GM12874 (cell line): ENCODE measurements at regions not wholly inside any gene's neighbourhood (a gene's known extent, or its start where the extent isn't known, plus 50 kb on each side); places are given as distances from the start of the nearest gene placed in this dataset.

Experiments
- TF ChIP-seq, protein P1 (sequence below): IDR thresholded peaks from 2 replicates; pipeline ENCODE4 v1.5.1; 2011; ENCODE audit warnings: low read depth, mild to moderate bottlenecking, control low read depth, low read length, moderate library complexity; ENCODE audit not compliant: insufficient read depth

DNA sequence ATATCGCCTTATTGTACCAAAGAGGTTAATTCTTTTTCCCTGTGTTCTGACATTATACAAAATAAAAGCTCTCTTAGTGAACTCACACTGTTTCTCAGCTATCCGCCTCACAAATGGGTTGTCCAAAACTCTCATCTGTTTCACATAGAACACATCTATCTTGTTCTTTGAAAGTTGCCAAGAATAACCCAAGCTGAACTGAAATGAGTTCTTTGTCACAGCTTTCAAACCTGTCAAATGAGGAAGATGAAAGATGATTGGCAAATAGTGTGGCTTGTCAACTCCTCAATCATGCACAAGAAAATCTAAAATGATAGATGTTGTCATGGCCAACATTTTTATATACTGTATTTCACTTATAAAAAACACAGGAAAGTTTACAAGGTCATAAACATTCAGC, 168.1 kb upstream of the OSTN start:
- TF ChIP-seq, protein P1, sequence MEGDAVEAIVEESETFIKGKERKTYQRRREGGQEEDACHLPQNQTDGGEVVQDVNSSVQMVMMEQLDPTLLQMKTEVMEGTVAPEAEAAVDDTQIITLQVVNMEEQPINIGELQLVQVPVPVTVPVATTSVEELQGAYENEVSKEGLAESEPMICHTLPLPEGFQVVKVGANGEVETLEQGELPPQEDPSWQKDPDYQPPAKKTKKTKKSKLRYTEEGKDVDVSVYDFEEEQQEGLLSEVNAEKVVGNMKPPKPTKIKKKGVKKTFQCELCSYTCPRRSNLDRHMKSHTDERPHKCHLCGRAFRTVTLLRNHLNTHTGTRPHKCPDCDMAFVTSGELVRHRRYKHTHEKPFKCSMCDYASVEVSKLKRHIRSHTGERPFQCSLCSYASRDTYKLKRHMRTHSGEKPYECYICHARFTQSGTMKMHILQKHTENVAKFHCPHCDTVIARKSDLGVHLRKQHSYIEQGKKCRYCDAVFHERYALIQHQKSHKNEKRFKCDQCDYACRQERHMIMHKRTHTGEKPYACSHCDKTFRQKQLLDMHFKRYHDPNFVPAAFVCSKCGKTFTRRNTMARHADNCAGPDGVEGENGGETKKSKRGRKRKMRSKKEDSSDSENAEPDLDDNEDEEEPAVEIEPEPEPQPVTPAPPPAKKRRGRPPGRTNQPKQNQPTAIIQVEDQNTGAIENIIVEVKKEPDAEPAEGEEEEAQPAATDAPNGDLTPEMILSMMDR: no peak

DNA sequence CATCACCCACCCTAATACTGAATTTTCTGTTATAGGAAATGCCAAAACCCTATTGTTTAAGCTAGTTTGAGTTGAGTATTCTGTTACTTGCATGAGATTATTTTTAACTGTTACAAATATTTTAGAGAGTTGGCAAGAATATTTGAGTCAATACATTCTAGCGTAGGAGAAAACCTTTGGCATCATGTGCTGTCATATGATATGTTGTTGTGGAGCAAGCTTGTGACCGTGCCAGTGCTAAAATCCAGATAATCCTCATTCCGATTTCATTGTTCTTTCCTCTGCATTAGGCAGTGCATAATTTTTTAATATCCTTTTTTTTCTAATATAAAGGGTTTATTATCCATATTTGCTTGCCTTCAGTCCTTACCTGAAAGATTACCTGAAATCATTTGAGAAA, 168.0 kb upstream of the GMNC start:
- TF ChIP-seq, protein P1: no peak

DNA sequence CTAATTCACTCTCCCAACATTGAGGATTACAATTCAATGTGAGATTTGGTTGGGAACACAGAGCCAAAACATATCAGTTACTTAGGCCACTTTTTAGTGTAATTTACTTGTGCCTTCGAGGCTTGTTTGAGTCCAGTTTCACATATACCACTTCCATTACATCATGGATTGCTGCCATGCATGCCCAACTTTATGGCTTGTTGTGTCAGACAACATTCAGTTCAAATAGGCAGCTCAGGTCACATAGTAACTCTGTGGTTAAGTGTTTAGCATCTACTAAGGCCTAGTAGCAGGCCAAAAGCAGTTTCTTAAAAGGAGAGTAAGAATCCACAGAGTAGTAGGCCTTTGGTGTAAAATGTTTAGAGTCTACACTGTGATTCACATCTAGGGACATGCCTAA, 164.3 kb upstream of the GMNC start:
- TF ChIP-seq, protein P1: no peak

DNA sequence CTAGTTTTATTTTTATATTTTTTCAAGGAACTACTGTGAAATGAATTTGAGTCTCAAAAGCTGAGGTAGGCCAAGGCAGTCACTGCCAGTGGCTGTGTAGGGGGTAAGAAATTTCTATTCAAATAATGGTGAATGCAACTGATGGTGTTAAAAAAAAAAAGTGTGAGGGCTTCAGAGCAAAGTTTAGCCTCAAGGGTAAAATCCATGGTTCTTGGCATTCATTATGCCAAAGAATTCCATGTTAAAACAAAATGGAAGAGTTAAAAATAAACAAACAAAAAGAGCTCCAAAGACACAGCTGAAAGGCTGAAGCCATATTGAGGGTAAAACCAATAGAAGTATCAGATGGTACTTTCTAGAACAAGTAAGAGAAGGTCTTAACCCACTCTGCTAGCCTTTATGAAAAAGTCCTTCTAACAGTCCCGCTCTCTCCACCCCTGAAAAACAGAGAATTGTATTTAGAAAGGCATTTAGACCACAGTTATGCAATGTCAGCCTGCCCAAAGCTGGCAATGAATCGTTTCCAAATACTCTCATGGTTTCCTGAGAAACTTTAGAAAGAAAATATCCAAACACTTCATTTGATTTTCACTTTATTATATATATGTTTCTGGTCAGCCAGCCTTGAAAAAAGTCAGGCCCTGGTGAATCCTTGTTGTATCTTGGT, 158.4 kb upstream of the GMNC start:
- TF ChIP-seq, protein P1: no peak

DNA sequence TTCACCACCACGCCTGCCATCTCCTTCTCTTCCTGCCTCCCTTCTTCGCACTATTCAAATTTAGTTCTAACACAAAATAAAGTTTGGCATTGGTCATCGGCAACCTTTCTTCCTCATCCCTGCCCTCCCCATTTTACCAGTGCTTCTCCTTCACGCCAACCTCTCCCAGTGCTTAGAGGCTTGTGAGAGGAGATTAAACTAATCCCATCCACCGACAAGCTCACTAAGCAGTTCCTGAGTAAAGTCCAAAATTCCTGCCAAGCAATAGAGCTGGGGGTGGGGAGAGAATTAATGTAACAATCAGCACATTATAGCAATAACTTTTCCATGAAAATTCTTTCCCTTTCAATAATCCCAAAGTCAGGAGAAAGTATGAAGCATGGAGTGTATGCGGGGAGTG, 157.4 kb upstream of the GMNC start:
- TF ChIP-seq, protein P1: no peak

DNA sequence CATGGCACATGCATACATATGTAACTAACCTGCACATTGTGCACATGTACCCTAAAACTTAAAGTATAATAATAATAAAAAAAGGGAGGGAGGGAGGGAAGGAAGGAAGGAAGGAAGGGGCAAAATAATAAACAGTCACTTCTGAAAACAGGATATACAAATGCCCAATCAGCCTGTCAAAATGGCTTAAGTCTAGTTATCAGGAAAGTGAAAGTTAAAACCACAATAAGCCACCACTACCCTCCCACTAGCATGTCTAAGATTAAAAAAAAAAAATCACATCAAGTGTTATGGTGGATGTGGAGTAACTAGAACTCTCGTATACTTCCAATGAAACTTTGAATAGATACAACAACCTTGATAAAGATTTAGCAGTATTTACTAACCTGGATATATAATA, 145.6 kb upstream of the GMNC start:
- TF ChIP-seq, protein P1: no peak

DNA sequence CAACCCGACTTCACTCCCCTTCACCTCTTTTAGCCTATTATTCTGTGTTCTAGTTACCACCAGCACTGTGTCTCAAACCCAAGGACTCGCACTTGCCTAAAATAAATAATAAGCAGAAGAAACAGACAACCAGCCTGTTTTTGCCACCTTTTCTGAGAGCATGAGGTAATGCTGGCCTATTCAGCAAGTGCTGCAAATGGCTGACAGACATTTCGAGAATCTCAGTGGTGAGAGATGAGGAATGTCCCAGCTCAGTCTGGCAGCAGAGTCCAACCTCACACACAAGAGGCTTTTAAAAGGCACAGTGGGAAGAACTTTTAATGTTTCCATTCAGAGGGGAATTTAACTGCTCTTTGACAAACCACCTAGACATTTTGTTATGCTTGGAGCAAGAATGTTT, 143.3 kb upstream of the GMNC start:
- TF ChIP-seq, protein P1: no peak
